Panc1 (cell line): ENCODE measurements at regions not wholly inside any gene's neighbourhood (a gene's known extent, or its start where the extent isn't known, plus 50 kb on each side); places are given as distances from the start of the nearest gene placed in this dataset.

Source experiments
- ATAC-seq: fragments of 200-7000 bp; cut with Tn5 transposase; 2 replicates; pipeline ENCODE4 v1.9.1; 2020; ENCODE audit warnings: mild to moderate bottlenecking, moderate library complexity
- BruUV-seq: library from RNA; stranded (reverse); fragments of 400-500 nt; replicated peaks from 2 replicates; lab custom pipeline; 2021; lab: Mats Ljungman, UMichigan
- CTCF ChIA-PET: fragments of 300-600 bp; sonication (Branson Sonifier 250); formaldehyde crosslinking; loops from one replicate; lab custom pipeline; 2022; ENCODE audit warnings: antibody characterized with exemption; lab: Charles Lee
- POLR2A ChIA-PET: fragments of 300-600 bp; sonication (Branson Sonifier 250); formaldehyde crosslinking; loops from one replicate; lab custom pipeline; 2022; ENCODE audit warnings: antibody characterized with exemption; lab: Charles Lee
- DNase-seq: peaks from one replicate; pipeline ENCODE4 v3.0.0-alpha.2; 2010; ENCODE audit warnings: low read depth, low spot score
- H3K27ac ChIP-seq: 2 replicates; pipeline ENCODE4 v1.5.1; 2011; ENCODE audit warnings: mild to moderate bottlenecking, low read length, inconsistent platforms
- H3K27me3 ChIP-seq: fragments of 200-500 bp; sonication (Bioruptor generic); 2 replicates; pipeline ENCODE4 v1.6.0; 2014; ENCODE audit warnings: low read length, inconsistent platforms; ENCODE audit not compliant: control insufficient read depth, insufficient read depth
- H3K36me3 ChIP-seq: fragments of 200-500 bp; sonication (Bioruptor generic); 2 replicates; pipeline ENCODE4 v1.5.1; 2014; ENCODE audit warnings: inconsistent platforms, mild to moderate bottlenecking, low read length, moderate library complexity; ENCODE audit not compliant: control insufficient read depth, insufficient read depth
- H3K4me1 ChIP-seq: 2 replicates; pipeline ENCODE4 v1.5.1; 2011; ENCODE audit warnings: inconsistent platforms, mild to moderate bottlenecking, low read length, moderate library complexity; ENCODE audit not compliant: control insufficient read depth, insufficient read depth
- H3K4me3 ChIP-seq, 2 experiments: 2 replicates each; pipeline ENCODE4 v1.5.1; 2011 to 2012; ENCODE audit warnings: low read depth in 2 of 2, low read length in 2 of 2, mild to moderate bottlenecking in 2 of 2, inconsistent platforms in 1 of 2, moderate library complexity in 1 of 2
- H3K9me3 ChIP-seq: fragments of 200-500 bp; sonication (Bioruptor generic); 2 replicates; pipeline ENCODE4 v1.5.1; 2014; ENCODE audit warnings: low read depth, mild to moderate bottlenecking, inconsistent platforms, low read length, moderate library complexity; ENCODE audit not compliant: control insufficient read depth, insufficient read depth
- POLR2AphosphoS5 ChIP-seq: IDR thresholded peaks from 2 replicates; pipeline ENCODE4 v1.6.1; 2012; ENCODE audit warnings: mild to moderate bottlenecking, low read depth, low read length, moderate library complexity
- SIN3A ChIP-seq: IDR thresholded peaks from 2 replicates; pipeline ENCODE4 v1.6.1; 2012; ENCODE audit warnings: low read depth, mild to moderate bottlenecking, low read length, moderate library complexity, borderline replicate concordance; ENCODE audit not compliant: insufficient read depth
- TCF7L2 ChIP-seq: IDR thresholded peaks from 2 replicates; pipeline ENCODE4 v1.6.1; 2011; ENCODE audit warnings: mild to moderate bottlenecking, low read depth, low read length, inconsistent platforms
- in situ Hi-C: cut with HindIII; loops from 2 replicates; pipeline ENCODE4 v1.10.0; 2016; ENCODE audit warnings: low sequenced_read_pairs, low pct_unique_long_range_greater_than_20kb
- intact Hi-C: fragments of 100-400 bp; cut with micrococcal nuclease; formaldehyde crosslinking; loops from one replicate; pipeline ENCODE4 v1.10.0; 2022; ENCODE audit not compliant: unreplicated experiment
- TF ChIP-seq, protein P1 (sequence below): fragments of 450-650 bp; IDR thresholded peaks from 2 replicates; pipeline ENCODE4 v1.5.1; 2017; ENCODE audit warnings: mild to moderate bottlenecking
- TF ChIP-seq, protein P2 (sequence below), 2 experiments: IDR thresholded peaks; 2 replicates each; pipeline ENCODE4 v1.6.1; 2011 to 2012; ENCODE audit warnings: low read depth in 2 of 2, control low read depth in 1 of 2, low read length in 1 of 2, mild to moderate bottlenecking in 1 of 2, moderate library complexity in 1 of 2; ENCODE audit not compliant: insufficient read depth in 1 of 2

DNA sequence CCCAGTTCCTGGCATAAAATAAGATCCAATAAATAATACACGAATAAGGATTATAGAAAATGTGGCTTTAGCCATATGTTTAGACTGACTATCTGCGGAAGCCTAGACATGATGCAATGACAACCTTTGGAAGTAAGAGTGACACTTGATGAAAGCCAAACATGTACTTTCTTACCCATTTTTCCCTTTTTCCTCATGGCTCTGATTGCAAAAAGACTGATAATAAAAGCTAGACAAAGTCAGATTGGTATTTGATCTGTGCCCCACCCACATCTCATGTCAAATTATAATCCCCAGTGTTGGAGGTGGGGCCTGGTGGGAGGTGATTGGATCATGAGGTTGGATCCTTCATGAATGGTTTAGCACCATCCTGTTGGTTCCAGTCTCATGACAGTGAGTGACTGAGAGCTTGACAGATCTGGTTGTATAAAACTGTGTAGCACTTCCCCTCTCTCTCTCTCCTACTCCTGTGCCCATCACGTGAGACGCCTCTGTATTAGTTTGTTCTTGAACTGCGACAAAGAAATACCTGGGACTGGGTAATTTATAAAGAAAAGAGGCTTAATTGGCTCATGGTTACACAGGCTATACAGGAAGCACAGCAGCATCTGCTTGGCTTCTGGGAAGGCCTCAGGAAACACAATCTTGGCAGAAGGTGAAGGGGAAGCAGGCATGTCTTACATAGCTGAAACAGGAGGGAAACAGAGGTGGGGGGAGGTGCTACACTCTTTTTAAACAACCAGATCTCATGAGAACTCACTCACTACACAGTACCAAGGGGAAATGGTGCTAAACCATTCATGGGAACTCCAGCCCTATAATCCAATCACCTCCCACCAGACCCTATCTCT lies 243.4 kb upstream of the PIK3R1 start:
- no peak for ATAC-seq
- BruUV-seq: no TSS peak
- Histone ChIP-seq H3K27me3 (no peaks in the 10 kb centered on the region), H3K9me3 (no peaks in the 10 kb centered on the region), H3K36me3 (no peaks in the 10 kb centered on the region), H3K4me1 (no peaks in the 10 kb centered on the region), H3K4me3 (no peak overlapping the region), H3K27ac (no peak overlapping the region)
- in situ Hi-C loops (no loop called here), intact Hi-C loops (no loop called here)
- ChIA-PET CTCF (no interaction called here), POLR2A (no interaction called here)
- TF ChIP-seq, protein P1, sequence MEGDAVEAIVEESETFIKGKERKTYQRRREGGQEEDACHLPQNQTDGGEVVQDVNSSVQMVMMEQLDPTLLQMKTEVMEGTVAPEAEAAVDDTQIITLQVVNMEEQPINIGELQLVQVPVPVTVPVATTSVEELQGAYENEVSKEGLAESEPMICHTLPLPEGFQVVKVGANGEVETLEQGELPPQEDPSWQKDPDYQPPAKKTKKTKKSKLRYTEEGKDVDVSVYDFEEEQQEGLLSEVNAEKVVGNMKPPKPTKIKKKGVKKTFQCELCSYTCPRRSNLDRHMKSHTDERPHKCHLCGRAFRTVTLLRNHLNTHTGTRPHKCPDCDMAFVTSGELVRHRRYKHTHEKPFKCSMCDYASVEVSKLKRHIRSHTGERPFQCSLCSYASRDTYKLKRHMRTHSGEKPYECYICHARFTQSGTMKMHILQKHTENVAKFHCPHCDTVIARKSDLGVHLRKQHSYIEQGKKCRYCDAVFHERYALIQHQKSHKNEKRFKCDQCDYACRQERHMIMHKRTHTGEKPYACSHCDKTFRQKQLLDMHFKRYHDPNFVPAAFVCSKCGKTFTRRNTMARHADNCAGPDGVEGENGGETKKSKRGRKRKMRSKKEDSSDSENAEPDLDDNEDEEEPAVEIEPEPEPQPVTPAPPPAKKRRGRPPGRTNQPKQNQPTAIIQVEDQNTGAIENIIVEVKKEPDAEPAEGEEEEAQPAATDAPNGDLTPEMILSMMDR: no peak
- TF ChIP-seq TCF7L2: no peak
- no peak for TF ChIP-seq POLR2AphosphoS5
- no peak for TF ChIP-seq SIN3A
- TF ChIP-seq, protein P2, sequence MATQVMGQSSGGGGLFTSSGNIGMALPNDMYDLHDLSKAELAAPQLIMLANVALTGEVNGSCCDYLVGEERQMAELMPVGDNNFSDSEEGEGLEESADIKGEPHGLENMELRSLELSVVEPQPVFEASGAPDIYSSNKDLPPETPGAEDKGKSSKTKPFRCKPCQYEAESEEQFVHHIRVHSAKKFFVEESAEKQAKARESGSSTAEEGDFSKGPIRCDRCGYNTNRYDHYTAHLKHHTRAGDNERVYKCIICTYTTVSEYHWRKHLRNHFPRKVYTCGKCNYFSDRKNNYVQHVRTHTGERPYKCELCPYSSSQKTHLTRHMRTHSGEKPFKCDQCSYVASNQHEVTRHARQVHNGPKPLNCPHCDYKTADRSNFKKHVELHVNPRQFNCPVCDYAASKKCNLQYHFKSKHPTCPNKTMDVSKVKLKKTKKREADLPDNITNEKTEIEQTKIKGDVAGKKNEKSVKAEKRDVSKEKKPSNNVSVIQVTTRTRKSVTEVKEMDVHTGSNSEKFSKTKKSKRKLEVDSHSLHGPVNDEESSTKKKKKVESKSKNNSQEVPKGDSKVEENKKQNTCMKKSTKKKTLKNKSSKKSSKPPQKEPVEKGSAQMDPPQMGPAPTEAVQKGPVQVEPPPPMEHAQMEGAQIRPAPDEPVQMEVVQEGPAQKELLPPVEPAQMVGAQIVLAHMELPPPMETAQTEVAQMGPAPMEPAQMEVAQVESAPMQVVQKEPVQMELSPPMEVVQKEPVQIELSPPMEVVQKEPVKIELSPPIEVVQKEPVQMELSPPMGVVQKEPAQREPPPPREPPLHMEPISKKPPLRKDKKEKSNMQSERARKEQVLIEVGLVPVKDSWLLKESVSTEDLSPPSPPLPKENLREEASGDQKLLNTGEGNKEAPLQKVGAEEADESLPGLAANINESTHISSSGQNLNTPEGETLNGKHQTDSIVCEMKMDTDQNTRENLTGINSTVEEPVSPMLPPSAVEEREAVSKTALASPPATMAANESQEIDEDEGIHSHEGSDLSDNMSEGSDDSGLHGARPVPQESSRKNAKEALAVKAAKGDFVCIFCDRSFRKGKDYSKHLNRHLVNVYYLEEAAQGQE (IDR thresholded peaks at IDR 0.05; ENCODE audit: insufficient read depth in 1 of 2, low read depth in 2 of 2, low read length in 1 of 2): no peak
- no peak for DNase-seq

DNA sequence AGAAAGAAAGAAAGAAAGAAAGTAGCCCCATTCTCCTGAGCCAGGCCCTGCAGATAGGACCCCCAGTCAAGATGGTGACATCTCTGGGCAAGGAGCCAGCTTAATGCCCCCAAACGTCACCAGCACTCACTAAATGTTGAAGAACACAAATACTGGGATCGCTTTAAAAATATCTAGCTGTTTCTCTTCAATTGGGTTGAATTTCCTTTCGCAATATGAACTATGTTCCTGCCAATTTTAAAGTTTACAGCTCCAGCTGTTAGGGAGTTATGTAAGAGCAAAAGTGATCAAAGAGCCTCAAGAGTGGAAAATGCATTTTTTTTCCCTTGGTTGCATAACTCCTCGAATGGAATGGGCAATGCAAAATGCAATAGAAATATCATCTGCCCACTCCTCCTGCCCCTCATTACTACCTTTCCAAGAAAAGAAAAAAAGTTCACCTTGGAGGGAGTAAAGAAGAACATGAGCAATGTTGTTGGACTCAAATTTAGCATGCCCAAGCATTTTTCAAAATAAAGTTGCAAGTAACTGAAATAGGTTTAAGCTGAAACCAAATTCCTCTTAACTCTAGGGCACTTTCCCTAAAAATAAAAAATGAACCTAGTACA lies 244.2 kb upstream of the PIK3R1 start:
- CTCF ChIA-PET: no interaction called here
- intact Hi-C loops: no loop called here
- H3K9me3 ChIP-seq: no peaks in the 10 kb centered on the region
- H3K4me1 ChIP-seq: no peaks in the 10 kb centered on the region
- no peak for DNase-seq
- POLR2A ChIA-PET: no interaction called here
- H3K4me3 ChIP-seq: no peak overlapping the region
- TF ChIP-seq, protein P1: no peak
- TF ChIP-seq POLR2AphosphoS5: no peak
- no peak for TF ChIP-seq TCF7L2
- no peak for TF ChIP-seq SIN3A
- TF ChIP-seq, protein P2 (IDR thresholded peaks at IDR 0.05; ENCODE audit: insufficient read depth in 1 of 2, low read depth in 2 of 2, low read length in 1 of 2): no peak
- no peaks in the 10 kb centered on the region for H3K36me3 ChIP-seq
- no peak overlapping the region for H3K27ac ChIP-seq
- H3K27me3 ChIP-seq: no peaks in the 10 kb centered on the region
- in situ Hi-C loops: no loop called here
- BruUV-seq: no TSS peak
- ATAC-seq: no peak
